ENCODE measurements at regions not wholly inside any gene's neighbourhood (a gene's known extent, or its start where the extent isn't known, plus 50 kb on each side); places are given as distances from the start of the nearest gene placed in this dataset.

GRCh38 chr9:36462245-36462644 is 62.2 kb upstream of the RNF38 start:
- no peak for TF ChIP-seq CTCF (conservative IDR thresholded peaks at IDR 0.05 in 1 of 2, IDR thresholded peaks at IDR 0.05 in 1 of 2; ENCODE audit: low read depth in 1 of 2, low read length in 2 of 2)
- no peak for TF ChIP-seq EZH2 (IDR thresholded peaks at IDR 0.05; ENCODE audit: low read length, missing control alignments)
